ENCODE measurements at regions not wholly inside any gene's neighbourhood (a gene's known extent, or its start where the extent isn't known, plus 50 kb on each side); places are given as distances from the start of the nearest gene placed in this dataset.

GRCh38 chr13:53839461-53839860 lies 810.8 kb downstream of the OLFM4 start:
- TF ChIP-seq CTCF (IDR thresholded peaks at IDR 0.05), result no peak
- TF ChIP-seq EP300 (IDR thresholded peaks at IDR 0.05), result no peak
- TF ChIP-seq POLR2A (IDR thresholded peaks at IDR 0.05), result no peak

Measured in tibial nerve (tissue), 4 donors.